ENCODE measurements at regions not wholly inside any gene's neighbourhood (a gene's known extent, or its start where the extent isn't known, plus 50 kb on each side); places are given as distances from the start of the nearest gene placed in this dataset.

DNA sequence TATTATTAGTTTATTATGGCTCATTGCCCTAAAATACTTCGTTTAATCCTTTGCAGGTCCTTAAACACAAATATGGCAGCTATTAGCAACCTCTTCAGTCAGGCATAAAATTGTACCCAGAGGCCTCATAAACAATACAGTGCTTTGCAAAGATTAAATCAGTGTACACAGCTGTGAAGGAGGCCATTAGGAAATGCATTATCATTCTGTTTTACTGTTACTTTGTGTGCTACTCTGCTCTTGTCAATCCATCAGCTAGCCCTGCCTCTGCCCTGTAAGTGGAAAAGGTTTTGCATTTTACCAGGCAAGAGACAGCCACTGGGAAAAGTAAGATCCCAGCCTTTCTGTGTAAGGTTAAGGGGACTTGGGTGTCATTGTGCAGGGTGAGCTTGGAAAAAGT is 415.7 kb upstream of the DAB1 start:
- Histone ChIP-seq H3K4me1 (ENCODE audit: control insufficient read depth in 4 of 4, insufficient read depth in 4 of 4, low read length in 3 of 4) (no peaks in the 10 kb centered on the region), H3K36me3 (ENCODE audit: control insufficient read depth in 4 of 4, insufficient read depth in 3 of 4, low read depth in 1 of 4, low read length in 3 of 4) (no peaks in the 10 kb centered on the region), H3K27me3 (ENCODE audit: control insufficient read depth in 4 of 4, insufficient read depth in 4 of 4, low read length in 3 of 4) (no peaks in the 10 kb centered on the region), H3K9me3 (ENCODE audit: control insufficient read depth in 4 of 4, low read length in 3 of 4) (peaks cover 0 to 14% (median 5%) of the 10 kb centered on the region in 4 donors), H3K9ac (ENCODE audit: low read depth in 1 of 2, low read length in 2 of 2) (no peak overlapping the region), H3K4me3 (ENCODE audit: low read depth in 1 of 3, low read length in 3 of 3) (no peak overlapping the region), H3K27ac (ENCODE audit: low read depth in 1 of 2, low read length in 2 of 2) (no peak overlapping the region)
- DNase-seq (ENCODE audit: low spot score), result no peak
- TF ChIP-seq, protein P1, sequence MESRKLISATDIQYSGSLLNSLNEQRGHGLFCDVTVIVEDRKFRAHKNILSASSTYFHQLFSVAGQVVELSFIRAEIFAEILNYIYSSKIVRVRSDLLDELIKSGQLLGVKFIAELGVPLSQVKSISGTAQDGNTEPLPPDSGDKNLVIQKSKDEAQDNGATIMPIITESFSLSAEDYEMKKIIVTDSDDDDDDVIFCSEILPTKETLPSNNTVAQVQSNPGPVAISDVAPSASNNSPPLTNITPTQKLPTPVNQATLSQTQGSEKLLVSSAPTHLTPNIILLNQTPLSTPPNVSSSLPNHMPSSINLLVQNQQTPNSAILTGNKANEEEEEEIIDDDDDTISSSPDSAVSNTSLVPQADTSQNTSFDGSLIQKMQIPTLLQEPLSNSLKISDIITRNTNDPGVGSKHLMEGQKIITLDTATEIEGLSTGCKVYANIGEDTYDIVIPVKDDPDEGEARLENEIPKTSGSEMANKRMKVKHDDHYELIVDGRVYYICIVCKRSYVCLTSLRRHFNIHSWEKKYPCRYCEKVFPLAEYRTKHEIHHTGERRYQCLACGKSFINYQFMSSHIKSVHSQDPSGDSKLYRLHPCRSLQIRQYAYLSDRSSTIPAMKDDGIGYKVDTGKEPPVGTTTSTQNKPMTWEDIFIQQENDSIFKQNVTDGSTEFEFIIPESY (IDR thresholded peaks at IDR 0.05), result no peak
- TF ChIP-seq, protein P2, sequence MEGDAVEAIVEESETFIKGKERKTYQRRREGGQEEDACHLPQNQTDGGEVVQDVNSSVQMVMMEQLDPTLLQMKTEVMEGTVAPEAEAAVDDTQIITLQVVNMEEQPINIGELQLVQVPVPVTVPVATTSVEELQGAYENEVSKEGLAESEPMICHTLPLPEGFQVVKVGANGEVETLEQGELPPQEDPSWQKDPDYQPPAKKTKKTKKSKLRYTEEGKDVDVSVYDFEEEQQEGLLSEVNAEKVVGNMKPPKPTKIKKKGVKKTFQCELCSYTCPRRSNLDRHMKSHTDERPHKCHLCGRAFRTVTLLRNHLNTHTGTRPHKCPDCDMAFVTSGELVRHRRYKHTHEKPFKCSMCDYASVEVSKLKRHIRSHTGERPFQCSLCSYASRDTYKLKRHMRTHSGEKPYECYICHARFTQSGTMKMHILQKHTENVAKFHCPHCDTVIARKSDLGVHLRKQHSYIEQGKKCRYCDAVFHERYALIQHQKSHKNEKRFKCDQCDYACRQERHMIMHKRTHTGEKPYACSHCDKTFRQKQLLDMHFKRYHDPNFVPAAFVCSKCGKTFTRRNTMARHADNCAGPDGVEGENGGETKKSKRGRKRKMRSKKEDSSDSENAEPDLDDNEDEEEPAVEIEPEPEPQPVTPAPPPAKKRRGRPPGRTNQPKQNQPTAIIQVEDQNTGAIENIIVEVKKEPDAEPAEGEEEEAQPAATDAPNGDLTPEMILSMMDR (IDR thresholded peaks at IDR 0.05; ENCODE audit: low read depth, low read length, missing input control), result no peak
- TF ChIP-seq FOXA2 (IDR thresholded peaks at IDR 0.05) (no peak), SP1 (IDR thresholded peaks at IDR 0.05) (no peak), GABPA (IDR thresholded peaks at IDR 0.05 in 1 of 2, conservative IDR thresholded peaks at IDR 0.05 in 1 of 2) (no peak), FOXA1 (IDR thresholded peaks at IDR 0.05) (no peak), NR2F2 (IDR thresholded peaks at IDR 0.05) (no peak), YY1 (IDR thresholded peaks at IDR 0.05) (no peak), RAD21 (IDR thresholded peaks at IDR 0.05) (no peak), HNF4G (IDR thresholded peaks at IDR 0.05) (no peak), RXRA (IDR thresholded peaks at IDR 0.05) (no peak), JUND (IDR thresholded peaks at IDR 0.05) (no peak), EGR1 (IDR thresholded peaks at IDR 0.05; ENCODE audit: low read depth in 2 of 2) (no peak), TAF1 (conservative IDR thresholded peaks at IDR 0.05) (no peak)
- TF ChIP-seq, protein P3, sequence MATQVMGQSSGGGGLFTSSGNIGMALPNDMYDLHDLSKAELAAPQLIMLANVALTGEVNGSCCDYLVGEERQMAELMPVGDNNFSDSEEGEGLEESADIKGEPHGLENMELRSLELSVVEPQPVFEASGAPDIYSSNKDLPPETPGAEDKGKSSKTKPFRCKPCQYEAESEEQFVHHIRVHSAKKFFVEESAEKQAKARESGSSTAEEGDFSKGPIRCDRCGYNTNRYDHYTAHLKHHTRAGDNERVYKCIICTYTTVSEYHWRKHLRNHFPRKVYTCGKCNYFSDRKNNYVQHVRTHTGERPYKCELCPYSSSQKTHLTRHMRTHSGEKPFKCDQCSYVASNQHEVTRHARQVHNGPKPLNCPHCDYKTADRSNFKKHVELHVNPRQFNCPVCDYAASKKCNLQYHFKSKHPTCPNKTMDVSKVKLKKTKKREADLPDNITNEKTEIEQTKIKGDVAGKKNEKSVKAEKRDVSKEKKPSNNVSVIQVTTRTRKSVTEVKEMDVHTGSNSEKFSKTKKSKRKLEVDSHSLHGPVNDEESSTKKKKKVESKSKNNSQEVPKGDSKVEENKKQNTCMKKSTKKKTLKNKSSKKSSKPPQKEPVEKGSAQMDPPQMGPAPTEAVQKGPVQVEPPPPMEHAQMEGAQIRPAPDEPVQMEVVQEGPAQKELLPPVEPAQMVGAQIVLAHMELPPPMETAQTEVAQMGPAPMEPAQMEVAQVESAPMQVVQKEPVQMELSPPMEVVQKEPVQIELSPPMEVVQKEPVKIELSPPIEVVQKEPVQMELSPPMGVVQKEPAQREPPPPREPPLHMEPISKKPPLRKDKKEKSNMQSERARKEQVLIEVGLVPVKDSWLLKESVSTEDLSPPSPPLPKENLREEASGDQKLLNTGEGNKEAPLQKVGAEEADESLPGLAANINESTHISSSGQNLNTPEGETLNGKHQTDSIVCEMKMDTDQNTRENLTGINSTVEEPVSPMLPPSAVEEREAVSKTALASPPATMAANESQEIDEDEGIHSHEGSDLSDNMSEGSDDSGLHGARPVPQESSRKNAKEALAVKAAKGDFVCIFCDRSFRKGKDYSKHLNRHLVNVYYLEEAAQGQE (IDR thresholded peaks at IDR 0.05), result no peak
- TF ChIP-seq, protein P4, sequence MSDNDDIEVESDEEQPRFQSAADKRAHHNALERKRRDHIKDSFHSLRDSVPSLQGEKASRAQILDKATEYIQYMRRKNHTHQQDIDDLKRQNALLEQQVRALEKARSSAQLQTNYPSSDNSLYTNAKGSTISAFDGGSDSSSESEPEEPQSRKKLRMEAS (IDR thresholded peaks at IDR 0.05), result no peak
- TF ChIP-seq, protein P5, sequence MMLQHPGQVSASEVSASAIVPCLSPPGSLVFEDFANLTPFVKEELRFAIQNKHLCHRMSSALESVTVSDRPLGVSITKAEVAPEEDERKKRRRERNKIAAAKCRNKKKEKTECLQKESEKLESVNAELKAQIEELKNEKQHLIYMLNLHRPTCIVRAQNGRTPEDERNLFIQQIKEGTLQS (IDR thresholded peaks at IDR 0.05), result no peak
- 66% methylated on average over 1 of the region's 1 CpG for WGBS

DNA sequence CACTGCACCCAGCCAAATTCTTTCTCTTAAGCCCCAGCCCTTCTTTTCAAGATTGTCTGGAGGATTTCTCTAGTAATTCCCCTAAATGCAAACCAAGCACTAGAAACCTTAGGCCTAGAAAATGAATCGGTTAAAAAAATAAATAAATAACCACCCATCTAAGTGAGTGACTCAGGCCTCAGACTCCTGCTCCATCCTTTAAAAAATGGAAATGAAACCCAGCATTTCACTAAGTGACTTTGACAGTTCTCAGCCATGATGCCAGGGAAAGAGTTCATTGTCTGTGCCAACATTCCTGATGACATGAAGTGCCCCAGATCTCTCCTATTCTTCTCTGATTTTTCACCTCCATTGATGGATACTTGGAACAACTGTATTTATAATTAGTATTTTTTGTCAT is 415.2 kb upstream of the DAB1 start:
- no peak for TF ChIP-seq SP1 (IDR thresholded peaks at IDR 0.05)
- DNase-seq (ENCODE audit: low spot score), result no peak
- Histone ChIP-seq H3K27ac (ENCODE audit: low read depth in 1 of 2, low read length in 2 of 2) (no peak overlapping the region), H3K4me3 (ENCODE audit: low read depth in 1 of 3, low read length in 3 of 3) (no peak overlapping the region), H3K27me3 (ENCODE audit: control insufficient read depth in 4 of 4, insufficient read depth in 4 of 4, low read length in 3 of 4) (no peaks in the 10 kb centered on the region), H3K4me1 (ENCODE audit: control insufficient read depth in 4 of 4, insufficient read depth in 4 of 4, low read length in 3 of 4) (no peaks in the 10 kb centered on the region), H3K36me3 (ENCODE audit: control insufficient read depth in 4 of 4, insufficient read depth in 3 of 4, low read depth in 1 of 4, low read length in 3 of 4) (no peaks in the 10 kb centered on the region), H3K9ac (ENCODE audit: low read depth in 1 of 2, low read length in 2 of 2) (no peak overlapping the region), H3K9me3 (ENCODE audit: control insufficient read depth in 4 of 4, low read length in 3 of 4) (peaks cover 0 to 14% (median 5%) of the 10 kb centered on the region in 4 donors)
- WGBS, result 92% methylated on average over 1 of the region's 1 CpG

Data from liver (tissue), 8 donors.